ENCODE measurements at regions not wholly inside any gene's neighbourhood (a gene's known extent, or its start where the extent isn't known, plus 50 kb on each side); places are given as distances from the start of the nearest gene placed in this dataset.

DNA sequence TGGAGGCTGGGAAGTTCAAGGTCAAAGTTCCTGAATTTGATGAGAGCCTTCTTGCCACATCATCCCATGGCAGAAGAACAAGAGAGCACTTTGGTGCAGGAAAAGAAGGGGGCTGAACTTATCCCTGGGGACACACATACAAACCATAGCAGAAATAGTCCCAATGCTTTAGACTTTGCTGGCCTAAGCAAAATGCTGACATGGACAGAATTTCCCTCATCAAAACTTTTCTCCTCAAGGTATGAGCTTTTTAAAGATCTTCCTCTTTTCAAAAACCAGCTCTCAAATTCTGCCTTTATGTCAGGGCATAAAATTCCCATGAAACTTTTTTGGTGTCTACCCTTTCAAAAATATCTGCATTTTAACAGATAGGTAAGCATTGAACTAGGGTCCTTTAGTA lies 341.8 kb upstream of the SMARCA2 start (continued):
- TF ChIP-seq MXI1 (conservative IDR thresholded peaks at IDR 0.05; ENCODE audit: poor library complexity, severe bottlenecking), result no peak

GRCh38 chr9:1676771-1677170 lies 338.4 kb upstream of the SMARCA2 start:
- Histone ChIP-seq H3K9me2 (ENCODE audit: insufficient read depth, low read length) (no peaks in the 10 kb centered on the region), H3K27ac (ENCODE audit: low read length) (no peak overlapping the region), H3F3A (ENCODE audit: insufficient read depth, low read length, poor library complexity, severe bottlenecking) (no peaks in the 10 kb centered on the region), H3K36me3 (ENCODE audit: insufficient read depth, low read length) (no peaks in the 10 kb centered on the region), H2AFZ (ENCODE audit: low read depth, low read length) (no peak overlapping the region), H3K79me2 (replicated peaks; ENCODE audit: insufficient read depth, low read length) (no peaks in the 10 kb centered on the region), H4K20me1 (ENCODE audit: insufficient read depth) (no peaks in the 10 kb centered on the region), H3K4me2 (ENCODE audit: low read length) (no peak overlapping the region), H3K9ac (ENCODE audit: low read length) (no peak overlapping the region), H3K4me3 (ENCODE audit: low read length) (no peak overlapping the region), H3K27me3 (ENCODE audit: insufficient read depth, low read depth, low read length) (no peaks in the 10 kb centered on the region), H3K9me3 (ENCODE audit: low read length) (no peaks in the 10 kb centered on the region)
- TF ChIP-seq REST (IDR thresholded peaks at IDR 0.05; ENCODE audit: borderline replicate concordance), result no peak
- TF ChIP-seq TAF1 (IDR thresholded peaks at IDR 0.05; ENCODE audit: low read depth), result no peak
- no peak for TF ChIP-seq RAD21 (conservative IDR thresholded peaks at IDR 0.05)
- no peak for TF ChIP-seq SMC3 (conservative IDR thresholded peaks at IDR 0.05; ENCODE audit: poor library complexity)
- no peak for TF ChIP-seq CTCF (IDR thresholded peaks at IDR 0.05; ENCODE audit: poor library complexity, severe bottlenecking)
- TF ChIP-seq EZH2 (IDR thresholded peaks at IDR 0.05; ENCODE audit: borderline replicate concordance, insufficient read depth, low read length, poor library complexity, severe bottlenecking), result no peak
- TF ChIP-seq MXI1 (conservative IDR thresholded peaks at IDR 0.05; ENCODE audit: poor library complexity, severe bottlenecking), result no peak
- TF ChIP-seq EP300 (conservative IDR thresholded peaks at IDR 0.05; ENCODE audit: poor library complexity, severe bottlenecking), result no peak
- no peak for TF ChIP-seq POLR2AphosphoS5 (IDR thresholded peaks at IDR 0.05)

GRCh38 chr9:1683951-1684350 lies 331.2 kb upstream of the SMARCA2 start:
- H3F3A ChIP-seq (ENCODE audit: insufficient read depth, low read length, poor library complexity, severe bottlenecking), result no peaks in the 10 kb centered on the region
- no peaks in the 10 kb centered on the region for H3K9me3 ChIP-seq (ENCODE audit: low read length)
- H3K9me2 ChIP-seq (ENCODE audit: insufficient read depth, low read length), result no peaks in the 10 kb centered on the region
- H3K27me3 ChIP-seq (ENCODE audit: insufficient read depth, low read depth, low read length), result no peaks in the 10 kb centered on the region
- H2AFZ ChIP-seq (ENCODE audit: low read depth, low read length), result no peak overlapping the region
- H4K20me1 ChIP-seq (ENCODE audit: insufficient read depth), result no peaks in the 10 kb centered on the region
- no peak overlapping the region for H3K4me3 ChIP-seq (ENCODE audit: low read length)
- H3K9ac ChIP-seq (ENCODE audit: low read length), result no peak overlapping the region
- TF ChIP-seq MXI1 (conservative IDR thresholded peaks at IDR 0.05; ENCODE audit: poor library complexity, severe bottlenecking) (no peak), SMC3 (conservative IDR thresholded peaks at IDR 0.05; ENCODE audit: poor library complexity) (no peak), EZH2 (IDR thresholded peaks at IDR 0.05; ENCODE audit: borderline replicate concordance, insufficient read depth, low read length, poor library complexity, severe bottlenecking) (no peak), POLR2AphosphoS5 (IDR thresholded peaks at IDR 0.05) (no peak), EP300 (conservative IDR thresholded peaks at IDR 0.05; ENCODE audit: poor library complexity, severe bottlenecking) (no peak), RAD21 (conservative IDR thresholded peaks at IDR 0.05) (no peak), CTCF (IDR thresholded peaks at IDR 0.05; ENCODE audit: poor library complexity, severe bottlenecking) (no peak), TAF1 (IDR thresholded peaks at IDR 0.05; ENCODE audit: low read depth) (no peak), REST (IDR thresholded peaks at IDR 0.05; ENCODE audit: borderline replicate concordance) (no peak)
- no peaks in the 10 kb centered on the region for H3K36me3 ChIP-seq (ENCODE audit: insufficient read depth, low read length)
- H3K79me2 ChIP-seq (replicated peaks; ENCODE audit: insufficient read depth, low read length), result no peaks in the 10 kb centered on the region
- H3K4me2 ChIP-seq (ENCODE audit: low read length), result no peak overlapping the region
- no peak overlapping the region for H3K27ac ChIP-seq (ENCODE audit: low read length)

Data from neural cell (in vitro differentiated cells).